LoVo (cell line): ENCODE measurements at regions not wholly inside any gene's neighbourhood (a gene's known extent, or its start where the extent isn't known, plus 50 kb on each side); places are given as distances from the start of the nearest gene placed in this dataset.
"Not testable (repeated sequence)": the region's sequence is repeated elsewhere in the genome, so short reads cannot be mapped to it uniquely, and the experiment has no call there.

Experiments
- DNase-seq: peaks from one replicate; pipeline ENCODE4 v3.0.0-alpha.2; 2016; ENCODE audit warnings: low spot score

- DNase-seq = not testable (repeated sequence)
These were observed 102.5 kb downstream of the CDRT15L2 start for GRCh38 chr17:20681746-20682722.

- not testable (repeated sequence) for DNase-seq
These were observed 104.2 kb downstream of the CDRT15L2 start for GRCh38 chr17:20683651-20684229.

DNA sequence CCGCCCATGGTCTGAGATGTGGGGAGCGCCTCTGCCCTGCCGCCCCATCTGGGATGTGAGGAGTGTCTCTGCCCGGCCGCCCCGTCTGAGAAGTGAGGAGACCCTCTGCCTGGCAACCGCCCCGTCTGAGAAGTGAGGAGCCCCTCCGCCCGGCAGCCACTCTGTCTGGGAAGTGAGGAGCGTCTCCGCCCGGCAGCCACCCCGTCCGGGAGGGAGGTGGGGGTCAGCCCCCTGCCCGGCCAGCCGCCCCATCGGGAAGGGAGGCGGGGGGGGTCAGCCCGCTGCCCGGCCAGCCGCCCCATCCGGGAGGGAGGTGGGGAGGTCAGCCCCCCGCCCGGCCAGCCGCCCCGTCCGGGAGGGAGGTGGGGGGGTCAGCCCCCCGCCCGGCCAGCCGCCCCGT is 105.5 kb downstream of the CDRT15L2 start:
- not testable (repeated sequence) for DNase-seq

- DNase-seq = not testable (repeated sequence)
These were observed 108.1 kb downstream of the CDRT15L2 start for GRCh38 chr17:20687584-20687983.

GRCh38 chr17:20689170-20689749 is 109.7 kb downstream of the CDRT15L2 start:
- DNase-seq = not testable (repeated sequence)

- DNase-seq = not testable (repeated sequence)
These were observed 113.2 kb downstream of the CDRT15L2 start for GRCh38 chr17:20692706-20693105.

DNA sequence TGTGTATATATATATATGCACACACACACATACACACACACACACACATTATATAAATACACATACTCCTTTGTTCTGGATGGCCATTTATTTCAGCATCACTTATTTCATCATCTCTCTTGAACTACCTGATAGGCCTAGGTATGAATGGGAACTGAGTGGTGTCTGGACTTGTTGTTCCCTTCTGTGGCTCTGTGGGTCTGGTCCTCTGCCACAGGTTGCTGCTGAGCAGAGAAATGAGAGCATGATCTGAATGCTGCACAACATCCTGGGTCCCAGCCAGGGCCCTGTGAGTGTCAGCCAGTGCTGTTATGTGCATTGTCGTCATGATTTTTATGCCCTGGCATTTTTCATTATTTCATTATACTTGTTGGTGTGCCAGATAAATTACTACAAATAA is 116.3 kb downstream of the CDRT15L2 start:
- not testable (repeated sequence) for DNase-seq

- peak; percentile 8 for DNase-seq
These were observed 119.1 kb downstream of the CDRT15L2 start for GRCh38 chr17:20698463-20699206.

DNA sequence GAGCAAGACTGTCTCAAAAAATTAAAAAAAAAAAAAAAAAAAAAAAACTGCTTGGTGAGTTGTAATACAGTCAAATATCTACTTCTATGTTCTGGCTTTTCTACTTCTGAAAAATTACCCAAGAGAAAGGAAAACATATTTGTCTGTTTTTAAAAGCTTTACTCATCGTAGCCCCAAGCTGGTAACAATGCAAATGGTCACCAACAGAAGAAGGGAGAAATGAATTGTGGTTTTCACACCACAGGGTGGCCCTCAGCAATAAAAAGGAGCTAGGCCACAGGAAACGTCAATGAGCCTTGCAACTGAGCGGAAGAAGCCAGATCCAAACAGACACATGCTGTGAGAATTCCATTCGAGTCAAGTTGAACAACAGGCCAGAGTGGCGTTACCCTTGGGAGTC is 121.0 kb downstream of the CDRT15L2 start:
- DNase-seq = not testable (repeated sequence)

DNA sequence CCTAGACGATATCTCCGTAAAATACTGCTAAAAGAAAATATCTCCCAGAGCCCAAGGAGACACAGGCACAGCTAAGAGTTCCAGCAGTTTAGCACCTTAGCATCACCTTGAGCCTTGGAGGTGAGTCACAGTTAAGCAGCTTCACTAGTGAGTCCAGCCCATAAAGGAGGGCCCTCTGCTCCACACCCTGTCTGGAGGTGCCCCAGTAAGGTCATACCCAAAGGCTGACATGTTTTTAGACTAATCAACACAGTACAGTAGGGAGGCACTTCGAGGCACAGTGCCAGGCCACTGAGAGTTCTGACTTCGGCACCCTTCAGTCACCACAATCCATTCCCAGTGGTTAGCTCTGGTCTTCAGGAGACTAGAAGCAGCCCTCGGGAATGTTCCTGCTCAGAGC is 121.8 kb downstream of the CDRT15L2 start:
- DNase-seq = not testable (repeated sequence)

GRCh38 chr17:20702692-20703091 is 123.2 kb downstream of the CDRT15L2 start:
- no peak for DNase-seq

DNA sequence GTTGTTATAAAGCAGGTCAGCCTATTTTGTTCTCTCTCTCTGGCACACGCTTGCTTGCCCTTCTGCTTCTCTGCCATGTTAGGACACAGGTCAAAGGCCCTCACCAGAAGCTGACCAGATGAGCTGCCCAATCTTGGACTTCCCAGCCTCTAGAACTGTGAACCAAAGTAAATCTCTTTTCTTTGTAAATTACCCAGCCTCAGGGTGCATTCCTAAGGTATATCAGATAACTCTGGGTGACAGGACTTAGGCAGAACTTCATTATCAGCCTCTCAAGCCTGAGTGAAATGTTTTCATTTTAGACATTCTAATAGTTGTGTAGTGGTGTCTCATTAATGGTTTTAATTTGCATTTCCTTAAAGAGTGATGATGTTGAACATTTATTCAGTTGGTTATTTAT is 124.3 kb downstream of the CDRT15L2 start:
- no peak for DNase-seq

GRCh38 chr17:20705186-20705585 is 125.7 kb downstream of the CDRT15L2 start:
- not testable (repeated sequence) for DNase-seq

DNA sequence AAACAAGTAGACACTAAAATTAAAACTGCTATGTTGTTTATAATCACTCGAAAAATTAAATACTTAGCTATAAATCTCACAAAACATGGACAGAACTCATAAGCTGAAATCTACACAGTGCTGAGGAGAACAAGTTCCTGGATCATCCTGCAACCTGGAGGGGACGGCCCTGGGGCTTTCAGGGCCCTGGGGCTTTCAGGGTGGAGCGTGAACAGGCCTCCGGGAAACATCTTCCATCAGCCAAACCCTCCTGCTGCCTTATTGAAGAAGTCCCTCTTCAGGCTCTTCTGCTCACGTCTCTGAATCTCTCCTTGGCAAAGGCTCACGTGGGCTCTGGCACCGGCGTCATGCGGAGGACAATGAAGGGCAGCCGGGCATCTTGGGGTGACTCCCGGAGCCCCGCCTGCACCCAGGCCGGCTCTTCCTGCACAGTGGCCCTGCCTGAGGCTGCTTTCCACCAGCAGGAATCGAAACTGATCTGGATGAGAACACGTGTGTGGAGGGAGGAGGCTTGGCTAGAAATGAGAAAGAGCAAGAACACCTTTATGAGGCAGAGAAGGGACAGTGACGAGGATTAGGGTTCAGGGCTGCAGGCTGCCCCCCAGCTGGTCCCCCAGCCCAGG is 127.3 kb downstream of the CDRT15L2 start:
- no peak for DNase-seq

DNA sequence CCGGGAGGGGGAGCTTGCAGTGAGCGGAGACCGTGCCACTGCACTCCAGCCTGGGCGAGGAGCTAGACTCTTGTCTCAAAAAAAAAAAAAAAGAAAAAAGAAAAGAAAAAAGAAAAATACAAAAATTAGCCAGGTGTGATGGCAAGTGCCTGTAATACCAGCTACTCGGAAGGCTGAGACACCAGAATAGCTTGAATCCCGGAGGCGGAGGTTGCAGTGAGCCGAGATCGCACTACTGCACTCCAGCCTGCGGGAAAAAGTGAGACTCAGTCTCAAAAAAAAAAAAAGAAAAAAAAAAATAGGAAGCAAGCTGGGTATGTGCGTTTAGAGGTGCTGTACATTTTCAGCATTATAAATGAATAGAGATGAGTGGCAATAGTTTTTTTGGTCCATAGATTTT is 129.3 kb downstream of the CDRT15L2 start:
- DNase-seq = not testable (repeated sequence)

- DNase-seq = not testable (repeated sequence)
These were observed 137.0 kb downstream of the CDRT15L2 start for GRCh38 chr17:20716481-20716880.

DNA sequence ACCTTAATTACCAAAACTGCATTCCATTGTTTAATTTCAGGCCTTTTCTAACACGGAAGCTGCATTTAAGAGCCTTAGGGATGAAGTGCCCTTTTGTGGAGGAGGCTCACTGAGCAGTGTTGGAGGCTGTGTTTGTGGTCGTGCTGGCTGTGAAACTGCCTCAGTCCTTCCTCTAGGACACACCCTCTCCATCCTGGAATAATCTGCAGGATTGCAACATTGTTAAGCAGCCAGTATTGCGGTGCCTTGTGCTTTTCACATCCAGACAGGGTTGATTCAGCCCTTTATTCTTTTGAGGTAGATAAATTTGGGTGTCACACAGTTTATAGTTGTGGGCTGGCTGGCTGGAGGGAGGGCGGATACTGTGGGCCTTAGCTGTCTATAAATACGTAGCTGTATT is 141.6 kb downstream of the CDRT15L2 start:
- DNase-seq = no peak

DNA sequence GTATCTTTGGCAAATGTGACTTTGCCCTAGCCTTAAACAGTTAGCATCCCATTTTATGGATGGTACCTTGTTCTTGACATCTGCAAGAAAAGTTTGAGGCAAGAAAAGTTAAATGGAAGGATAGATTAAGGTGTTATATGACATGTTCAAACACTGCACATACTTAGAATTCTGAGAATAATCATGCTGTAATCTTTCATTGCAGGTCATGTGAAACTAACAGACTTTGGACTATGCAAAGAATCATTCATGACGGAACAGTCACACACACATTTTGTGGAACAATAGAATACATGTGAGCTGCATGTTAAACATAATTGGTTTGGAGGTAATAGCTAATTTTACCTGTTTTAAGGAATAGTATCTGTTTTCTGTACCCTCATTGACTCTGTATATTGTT is 144.9 kb downstream of the CDRT15L2 start:
- not testable (repeated sequence) for DNase-seq

- DNase-seq = not testable (repeated sequence)
These were observed 147.7 kb downstream of the CDRT15L2 start for GRCh38 chr17:20727201-20727600.

GRCh38 chr17:20728181-20728580 is 148.7 kb downstream of the CDRT15L2 start:
- DNase-seq = no peak

GRCh38 chr17:20731131-20731530 is 151.6 kb downstream of the CDRT15L2 start:
- DNase-seq = not testable (repeated sequence)

- no peak for DNase-seq
These were observed 154.4 kb downstream of the CDRT15L2 start for GRCh38 chr17:20733923-20734322.
